Immature natural killer cell (primary cell): ENCODE measurements at regions not wholly inside any gene's neighbourhood (a gene's known extent, or its start where the extent isn't known, plus 50 kb on each side); places are given as distances from the start of the nearest gene placed in this dataset.

Experiments used
- DNase-seq, 3 donors: peaks; one replicate each; pipeline ENCODE4 v3.0.0; 2022; ENCODE audit warnings: mixed read lengths in 1 of 3
- H3K27ac Mint-ChIP-seq, 6 donors: one replicate each; pipeline ENCODE4 v1.8.0; 2020; ENCODE audit warnings: mixed read lengths in 6 of 6, mild to moderate bottlenecking in 5 of 6, inconsistent platforms in 4 of 6, moderate library complexity in 3 of 6
- H3K27me3 Mint-ChIP-seq, 3 donors: one replicate each; pipeline ENCODE4 v1.8.0; 2020 to 2021; ENCODE audit warnings: low read depth in 3 of 3, mild to moderate bottlenecking in 3 of 3, mixed read lengths in 3 of 3, moderate library complexity in 3 of 3, inconsistent platforms in 1 of 3
- H3K36me3 Mint-ChIP-seq, 3 donors: one replicate each; pipeline ENCODE4 v1.8.0; 2020; ENCODE audit warnings: mixed read lengths in 3 of 3, inconsistent platforms in 2 of 3, mild to moderate bottlenecking in 2 of 3
- H3K4me1 Mint-ChIP-seq, 2 donors: one replicate each; pipeline ENCODE4 v1.8.0; 2020; ENCODE audit warnings: inconsistent platforms in 2 of 2, mild to moderate bottlenecking in 2 of 2, mixed read lengths in 2 of 2, moderate library complexity in 1 of 2
- H3K4me3 Mint-ChIP-seq, 5 donors: one replicate each; pipeline ENCODE4 v1.8.0; 2020; ENCODE audit warnings: mild to moderate bottlenecking in 5 of 5, mixed read lengths in 5 of 5, inconsistent platforms in 3 of 5, moderate library complexity in 3 of 5
- H3K9me3 Mint-ChIP-seq, 6 donors: one replicate each; pipeline ENCODE4 v1.8.0; 2020; ENCODE audit warnings: mild to moderate bottlenecking in 6 of 6, mixed read lengths in 6 of 6, inconsistent platforms in 4 of 6, moderate library complexity in 3 of 6

DNA sequence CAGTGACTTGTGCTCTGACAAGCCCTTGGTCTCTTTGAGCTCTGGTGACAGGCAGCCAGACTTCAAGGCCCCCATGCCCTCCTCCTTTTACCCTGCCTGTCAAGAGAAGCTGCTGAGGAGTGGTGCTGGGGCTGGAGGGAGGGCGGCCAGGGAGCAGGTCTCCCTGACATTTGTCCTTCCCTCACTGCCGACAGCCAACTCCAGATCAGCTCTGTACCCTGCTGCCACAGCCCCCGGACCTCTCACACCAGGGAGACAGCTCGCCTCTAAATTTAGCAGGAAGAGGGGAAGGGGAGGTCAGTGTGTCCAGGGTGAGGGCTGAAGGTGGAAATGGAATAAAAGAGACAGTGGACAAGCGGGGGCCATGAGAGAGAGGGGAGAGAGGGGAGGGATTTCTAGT, 155.8 kb downstream of the TDRD15 start:
- H3K9me3 Mint-ChIP-seq = peaks cover 0 to 4% (median 0%) of the 10 kb centered on the region in 6 donors
- DNase-seq = no peak
- H3K4me3 Mint-ChIP-seq = no peak overlapping the region
- H3K36me3 Mint-ChIP-seq = no peaks in the 10 kb centered on the region
- H3K27me3 Mint-ChIP-seq = peaks cover 0 to 2% (median 0%) of the 10 kb centered on the region in 3 donors
- no peak overlapping the region for H3K27ac Mint-ChIP-seq
- H3K4me1 Mint-ChIP-seq = no peaks in the 10 kb centered on the region

DNA sequence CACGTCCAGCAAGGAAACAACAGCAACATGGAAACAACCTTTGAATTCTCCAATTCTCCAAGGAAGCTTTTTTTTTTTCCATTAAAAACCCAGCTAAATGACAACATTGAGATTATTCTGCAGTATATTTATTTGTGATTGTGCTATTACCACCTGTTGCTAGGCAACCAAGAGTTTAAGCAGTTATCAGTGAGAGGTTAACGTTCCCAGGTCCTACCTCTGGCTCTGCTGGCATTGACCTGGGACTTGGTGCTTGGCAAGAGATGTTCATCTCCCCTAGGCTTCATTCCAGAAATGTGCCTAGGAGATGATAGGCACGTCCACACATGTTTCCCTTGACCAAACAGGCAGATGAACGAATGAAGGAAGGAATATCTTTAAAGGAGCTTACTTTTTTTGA, 157.0 kb downstream of the TDRD15 start:
- Mint-ChIP-seq H3K27ac (no peak overlapping the region), H3K9me3 (peaks cover 0 to 4% (median under 1%) of the 10 kb centered on the region in 6 donors), H3K27me3 (peaks cover 0 to 2% (median 0%) of the 10 kb centered on the region in 3 donors), H3K36me3 (no peaks in the 10 kb centered on the region), H3K4me1 (no peaks in the 10 kb centered on the region), H3K4me3 (no peak overlapping the region)
- DNase-seq = no peak

DNA sequence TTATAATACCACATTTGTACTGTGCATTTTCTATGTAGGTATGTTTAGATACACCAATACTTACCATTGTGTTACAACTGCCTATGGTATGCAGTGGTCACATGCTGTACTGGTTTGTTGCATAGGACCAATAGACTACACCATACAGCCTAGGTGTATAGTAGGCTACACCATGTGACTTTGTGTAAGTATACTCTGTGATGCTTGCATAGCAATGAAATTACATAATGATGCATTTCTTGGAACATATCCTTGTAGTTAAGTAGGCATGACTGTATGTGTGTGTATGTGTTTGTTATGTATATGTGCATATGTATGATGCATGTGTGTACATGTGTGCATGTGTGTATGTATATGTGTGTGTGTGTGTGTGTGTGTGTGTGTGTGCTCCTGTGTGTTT, 157.6 kb downstream of the TDRD15 start:
- no peak for DNase-seq
- Mint-ChIP-seq H3K27ac (no peak overlapping the region), H3K27me3 (peaks cover 0 to 2% (median 0%) of the 10 kb centered on the region in 3 donors), H3K9me3 (peaks cover 0 to 7% (median under 1%) of the 10 kb centered on the region in 6 donors), H3K4me3 (no peak overlapping the region), H3K36me3 (no peaks in the 10 kb centered on the region), H3K4me1 (no peaks in the 10 kb centered on the region)

DNA sequence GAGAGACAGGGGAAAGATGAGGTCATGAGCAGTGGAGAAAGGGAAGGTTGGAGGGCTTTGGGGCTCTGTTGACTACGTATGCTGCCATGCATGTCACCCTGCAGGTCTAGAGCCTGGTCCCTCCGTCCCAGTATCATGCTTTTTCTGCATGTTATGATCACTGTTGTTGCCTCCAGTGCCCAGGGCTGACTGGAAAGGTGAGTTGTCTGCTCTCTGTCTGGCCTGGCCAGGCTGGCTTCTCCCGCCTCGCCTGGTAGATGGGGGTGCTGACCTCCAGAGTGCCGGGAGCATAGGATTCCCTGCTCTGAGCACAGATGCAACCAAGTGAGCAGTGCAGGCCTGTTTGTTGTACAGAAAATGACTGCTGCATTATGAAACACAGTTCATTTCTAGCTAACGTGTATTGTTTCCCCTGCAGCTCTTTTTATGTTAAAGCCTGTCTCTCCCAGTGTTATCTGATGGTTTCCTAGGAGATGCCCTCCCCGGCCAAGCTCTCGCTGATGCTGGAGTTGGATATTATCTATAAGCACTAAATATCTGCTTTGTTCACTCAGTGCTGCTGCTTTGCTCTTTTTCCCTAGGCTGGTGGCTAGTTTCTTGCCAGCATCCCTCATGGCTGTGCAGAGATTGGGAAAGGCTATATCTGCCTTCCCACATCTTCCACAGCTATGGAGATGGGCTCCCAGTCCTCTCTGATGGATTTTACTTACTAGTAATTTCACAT, 158.2 kb downstream of the TDRD15 start:
- Mint-ChIP-seq H3K27ac (no peak overlapping the region), H3K4me3 (no peak overlapping the region), H3K36me3 (no peaks in the 10 kb centered on the region), H3K27me3 (peaks cover 0 to 2% (median 0%) of the 10 kb centered on the region in 3 donors), H3K9me3 (peaks cover 0 to 7% (median under 1%) of the 10 kb centered on the region in 6 donors), H3K4me1 (no peaks in the 10 kb centered on the region)
- no peak for DNase-seq

DNA sequence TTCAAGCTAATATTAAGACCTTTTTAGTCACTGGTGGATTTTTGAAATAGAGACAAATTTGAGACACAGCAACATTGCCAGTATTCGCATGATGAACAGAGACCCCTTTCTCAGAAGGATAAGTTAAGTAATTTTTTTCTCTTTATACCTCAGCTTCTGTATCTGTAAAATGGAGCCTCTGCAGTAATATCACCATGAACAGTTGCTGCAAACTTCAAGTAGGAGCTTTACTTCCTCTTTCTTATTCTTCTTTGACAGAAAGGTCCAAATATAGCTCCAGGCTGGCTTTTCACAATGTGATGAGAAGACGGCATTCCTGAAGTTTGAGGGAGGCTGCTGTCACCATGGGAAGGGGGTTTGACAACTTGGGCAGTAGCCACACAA, 158.7 kb downstream of the TDRD15 start:
- Mint-ChIP-seq H3K4me3 (no peak overlapping the region), H3K27ac (no peak overlapping the region), H3K9me3 (peaks cover 0 to 7% (median under 1%) of the 10 kb centered on the region in 6 donors), H3K36me3 (no peaks in the 10 kb centered on the region), H3K27me3 (peaks cover 0 to 2% (median 0%) of the 10 kb centered on the region in 3 donors), H3K4me1 (no peaks in the 10 kb centered on the region)
- no peak for DNase-seq

DNA sequence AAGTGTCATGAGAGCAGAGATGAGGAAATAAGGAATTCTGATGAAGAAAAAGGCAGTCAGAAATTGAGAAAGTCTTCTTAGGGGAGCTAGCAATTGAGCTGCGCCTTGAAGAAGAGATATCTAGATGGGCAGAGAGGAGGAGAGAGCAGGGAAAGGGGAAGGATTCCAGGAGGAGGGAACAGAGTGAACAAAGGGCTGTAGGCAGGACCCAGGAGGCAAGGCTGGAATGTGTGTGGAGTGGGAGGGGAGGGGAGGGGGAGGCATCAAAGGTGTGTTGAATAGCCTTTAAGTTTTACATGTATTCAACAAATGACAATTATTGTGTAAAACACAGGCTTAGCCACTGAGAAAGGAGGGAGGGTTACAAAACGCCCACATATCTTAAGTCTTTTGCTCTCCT, 164.5 kb downstream of the TDRD15 start:
- H3K36me3 Mint-ChIP-seq = no peaks in the 10 kb centered on the region
- no peak overlapping the region for H3K4me3 Mint-ChIP-seq
- H3K9me3 Mint-ChIP-seq = peaks cover 0 to 7% (median 0%) of the 10 kb centered on the region in 6 donors
- H3K27me3 Mint-ChIP-seq = no peaks in the 10 kb centered on the region
- DNase-seq = no peak
- no peak overlapping the region for H3K27ac Mint-ChIP-seq
- H3K4me1 Mint-ChIP-seq = no peaks in the 10 kb centered on the region

DNA sequence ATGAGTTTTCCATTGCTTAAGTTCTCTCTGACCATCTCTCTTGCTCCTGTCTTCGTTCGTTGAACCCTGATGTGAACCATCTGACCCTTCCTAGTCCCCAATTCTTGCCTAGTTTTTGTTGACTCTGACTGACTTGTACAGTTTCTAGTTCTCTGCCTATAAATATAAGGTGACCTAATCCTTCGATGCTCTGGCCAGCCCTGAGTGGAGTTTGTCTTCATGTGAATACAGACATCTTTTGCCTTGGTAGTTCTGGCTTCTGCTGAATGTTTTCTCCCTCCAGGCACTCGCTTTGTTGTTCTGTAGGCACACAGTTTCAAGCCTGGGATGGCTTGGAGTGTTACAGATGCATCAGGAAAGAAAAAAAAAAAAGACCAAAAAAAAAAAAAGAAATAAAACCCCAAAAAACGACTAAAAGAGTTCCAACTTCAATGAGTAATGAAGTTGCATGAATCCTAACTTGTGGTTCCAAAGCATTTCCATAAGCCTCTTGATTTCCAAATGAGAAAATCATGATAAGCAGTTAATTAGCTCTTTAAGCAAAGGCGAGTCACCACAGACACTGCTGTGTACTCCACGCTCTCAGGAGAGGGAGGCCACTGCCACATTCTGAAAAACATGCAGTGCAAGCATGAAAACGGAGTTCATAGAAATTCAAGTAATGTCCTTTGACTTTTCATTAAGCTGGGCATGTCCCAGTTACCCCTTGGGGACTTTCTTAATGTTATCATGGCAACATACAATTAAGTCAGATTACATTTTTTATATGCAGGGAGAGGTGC, 165.2 kb downstream of the TDRD15 start:
- Mint-ChIP-seq H3K27me3 (no peaks in the 10 kb centered on the region), H3K4me3 (no peak overlapping the region), H3K36me3 (no peaks in the 10 kb centered on the region), H3K4me1 (no peaks in the 10 kb centered on the region), H3K27ac (no peak overlapping the region), H3K9me3 (peaks cover 0 to 7% (median 0%) of the 10 kb centered on the region in 6 donors)
- no peak for DNase-seq

DNA sequence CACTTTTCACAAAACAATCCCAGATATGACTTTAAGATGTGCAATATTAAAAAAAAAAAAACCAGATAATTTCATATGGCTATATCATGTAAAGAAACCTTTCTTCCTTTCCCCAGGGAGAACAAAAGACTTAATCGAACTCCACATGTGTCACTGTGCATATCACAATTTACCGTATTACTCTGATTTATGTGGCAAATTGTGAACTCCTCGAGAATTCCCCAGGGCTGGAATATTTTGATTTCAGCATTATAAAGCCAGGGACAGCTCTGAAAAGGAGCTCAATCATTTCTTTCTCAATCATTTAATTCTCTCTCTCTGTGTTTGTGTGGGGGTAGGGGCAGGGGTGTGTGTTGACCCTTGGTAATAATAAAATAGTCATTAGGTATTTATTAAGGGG, 165.8 kb downstream of the TDRD15 start:
- DNase-seq = no peak
- Mint-ChIP-seq H3K36me3 (no peaks in the 10 kb centered on the region), H3K9me3 (peaks cover 0 to 7% (median 0%) of the 10 kb centered on the region in 6 donors), H3K4me3 (no peak overlapping the region), H3K4me1 (no peaks in the 10 kb centered on the region), H3K27ac (no peak overlapping the region), H3K27me3 (no peaks in the 10 kb centered on the region)

DNA sequence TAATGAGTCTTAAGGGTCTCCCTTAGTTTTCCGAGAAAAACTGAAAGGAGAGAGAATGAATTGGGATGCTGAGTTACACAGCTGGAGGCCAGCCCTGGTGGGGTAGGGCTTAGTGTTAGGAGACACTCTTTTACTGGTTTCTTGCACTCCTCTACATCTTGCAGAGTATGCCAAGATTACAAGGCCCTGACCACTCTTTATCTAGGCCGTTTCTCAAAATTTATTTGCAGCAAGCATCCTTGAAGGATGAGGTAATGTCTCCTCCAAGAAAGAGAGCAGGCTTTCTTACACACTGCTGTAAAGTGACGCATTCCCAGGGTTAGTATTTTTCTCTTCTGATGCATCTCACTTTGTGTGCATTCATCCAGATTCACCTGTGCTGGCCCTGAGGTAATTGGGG, 166.2 kb downstream of the TDRD15 start:
- Mint-ChIP-seq H3K27me3 (no peaks in the 10 kb centered on the region), H3K4me3 (no peak overlapping the region), H3K4me1 (no peaks in the 10 kb centered on the region), H3K27ac (no peak overlapping the region), H3K36me3 (no peaks in the 10 kb centered on the region), H3K9me3 (peaks cover 0 to 7% (median 0%) of the 10 kb centered on the region in 6 donors)
- DNase-seq = no peak

DNA sequence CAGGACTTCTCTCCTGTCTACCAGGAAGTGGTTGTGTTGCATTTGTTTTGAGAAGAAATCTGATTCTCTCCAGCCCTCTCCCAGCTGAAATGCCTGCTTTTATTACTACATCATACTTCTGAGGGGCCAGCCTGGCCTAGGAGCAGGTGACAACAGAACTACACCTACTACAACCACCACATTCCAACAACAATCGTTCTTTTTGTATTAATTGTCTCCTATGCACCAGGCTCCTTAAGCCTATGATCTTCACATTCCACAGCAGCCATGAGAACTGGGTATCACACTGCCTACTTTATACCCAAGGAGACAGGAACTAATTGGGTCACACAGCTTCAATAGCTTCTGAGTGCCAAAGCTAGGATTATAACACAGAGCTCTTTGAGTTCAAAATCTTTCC, 167.7 kb downstream of the TDRD15 start:
- no peak overlapping the region for H3K4me3 Mint-ChIP-seq

DNA sequence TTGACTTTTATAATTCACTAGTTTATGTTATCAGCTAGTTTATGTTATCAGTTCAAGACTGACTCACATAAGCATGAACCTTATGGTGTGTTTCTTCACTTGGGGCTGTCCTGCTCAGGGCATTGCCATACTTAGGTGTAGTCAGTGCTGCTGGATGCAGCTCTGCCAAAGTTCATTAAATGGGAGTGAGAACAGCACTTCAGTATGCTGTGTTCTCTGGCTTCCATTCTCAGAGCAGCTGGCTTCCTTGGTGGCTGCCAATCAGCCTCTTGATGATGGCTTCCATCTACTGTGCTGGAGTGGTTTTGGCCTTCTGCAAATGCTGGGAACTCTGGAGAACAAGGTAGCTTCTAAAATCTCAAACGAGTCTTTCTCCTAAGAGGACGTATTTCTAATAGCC, 170.7 kb downstream of the TDRD15 start:
- Mint-ChIP-seq H3K27me3 (no peaks in the 10 kb centered on the region), H3K9me3 (peaks cover 0 to 11% (median 2%) of the 10 kb centered on the region in 6 donors), H3K4me1 (no peaks in the 10 kb centered on the region), H3K27ac (no peak overlapping the region), H3K4me3 (no peak overlapping the region), H3K36me3 (no peaks in the 10 kb centered on the region)
- DNase-seq = no peak

More for the DNA sequence above, 167.7 kb downstream of the TDRD15 start:
- Mint-ChIP-seq H3K27me3 (no peaks in the 10 kb centered on the region), H3K4me1 (no peaks in the 10 kb centered on the region), H3K36me3 (no peaks in the 10 kb centered on the region), H3K9me3 (peaks cover 0 to 7% (median 0%) of the 10 kb centered on the region in 6 donors), H3K27ac (no peak overlapping the region)
- no peak for DNase-seq

DNA sequence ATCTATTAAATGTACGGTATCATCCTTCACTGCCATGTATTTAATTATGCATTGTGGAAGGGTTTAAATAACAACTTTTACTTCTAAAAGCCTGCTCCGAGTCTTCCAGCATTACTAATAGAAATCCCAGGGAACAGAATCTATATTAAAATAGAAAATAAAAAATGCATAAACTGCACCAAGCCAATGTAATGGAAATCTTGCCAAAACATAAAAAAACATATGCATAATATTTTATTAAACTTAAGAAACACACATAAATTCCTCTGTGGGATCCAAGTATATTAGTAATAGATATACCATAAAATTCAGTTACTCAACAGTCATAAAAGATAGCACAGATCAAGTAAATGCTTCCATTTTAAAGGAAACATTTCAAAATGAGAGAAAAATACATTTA, 175.6 kb downstream of the TDRD15 start:
- Mint-ChIP-seq H3K4me3 (no peak overlapping the region), H3K4me1 (no peaks in the 10 kb centered on the region), H3K9me3 (peaks cover 0 to 15% (median 2%) of the 10 kb centered on the region in 6 donors), H3K27ac (no peak overlapping the region), H3K36me3 (no peaks in the 10 kb centered on the region), H3K27me3 (peaks cover 0 to 3% (median 0%) of the 10 kb centered on the region in 3 donors)
- no peak for DNase-seq

DNA sequence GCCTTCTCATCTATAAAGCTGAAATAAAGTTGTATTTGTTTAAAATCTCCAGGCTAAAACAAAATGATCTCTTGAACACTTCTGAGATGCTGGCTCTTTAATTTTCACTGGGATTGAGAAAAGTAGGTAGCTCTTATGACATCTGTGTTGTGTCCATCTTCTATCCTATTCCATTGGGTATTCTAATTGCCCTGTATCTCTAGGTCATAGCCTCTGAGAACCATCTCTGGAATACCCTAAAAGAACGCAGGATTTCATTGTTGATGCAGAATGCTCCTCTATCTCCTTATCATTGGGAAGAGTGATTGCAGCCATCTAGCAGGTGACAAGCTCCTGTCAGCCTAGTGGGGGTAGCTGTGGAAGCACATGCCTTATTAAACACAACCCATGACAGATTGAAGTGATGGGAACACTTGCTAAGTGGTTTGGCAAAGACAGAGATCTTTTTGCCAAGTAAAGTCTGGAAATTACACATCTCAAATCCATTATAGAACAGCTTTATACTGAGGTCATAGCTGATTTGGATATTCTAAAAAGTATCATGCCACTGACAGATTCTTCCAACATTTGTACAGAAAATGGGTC, 178.2 kb downstream of the TDRD15 start:
- H3K27me3 Mint-ChIP-seq = peaks cover 0 to 3% (median 0%) of the 10 kb centered on the region in 3 donors
- DNase-seq = no peak
- no peaks in the 10 kb centered on the region for H3K36me3 Mint-ChIP-seq
- no peak overlapping the region for H3K4me3 Mint-ChIP-seq
- peaks cover 0 to 11% (median 2%) of the 10 kb centered on the region in 6 donors for H3K9me3 Mint-ChIP-seq
- no peaks in the 10 kb centered on the region for H3K4me1 Mint-ChIP-seq
- H3K27ac Mint-ChIP-seq = no peak overlapping the region

DNA sequence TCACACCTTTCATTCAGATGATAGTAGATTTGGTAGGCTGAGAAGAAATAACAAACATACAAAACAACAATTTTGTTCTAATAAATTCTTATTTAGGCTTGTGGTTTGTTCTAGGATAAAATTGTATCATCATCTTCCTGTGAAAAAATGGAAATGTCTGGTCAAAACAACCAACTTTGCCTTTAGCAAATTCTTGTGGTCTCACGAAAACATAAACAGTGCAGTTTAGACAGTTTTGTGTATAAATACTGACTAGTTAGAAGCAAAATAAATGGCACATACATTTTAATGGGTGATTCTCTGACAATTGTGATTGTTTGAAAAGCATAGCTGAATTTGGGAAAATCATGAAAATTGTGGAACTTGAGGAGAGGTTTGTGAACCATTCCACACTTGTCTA, 180.1 kb downstream of the TDRD15 start:
- no peaks in the 10 kb centered on the region for H3K36me3 Mint-ChIP-seq

More for the DNA sequence above, 180.1 kb downstream of the TDRD15 start:
- H3K4me1 Mint-ChIP-seq = no peaks in the 10 kb centered on the region
- DNase-seq = no peak
- H3K27ac Mint-ChIP-seq = no peak overlapping the region
- H3K4me3 Mint-ChIP-seq = no peak overlapping the region
- H3K27me3 Mint-ChIP-seq = peaks cover 0 to 3% (median 0%) of the 10 kb centered on the region in 3 donors
- peaks cover 0 to 6% (median 0%) of the 10 kb centered on the region in 6 donors for H3K9me3 Mint-ChIP-seq
